Mammary epithelial cell (primary cell): ENCODE measurements at regions not wholly inside any gene's neighbourhood (a gene's known extent, or its start where the extent isn't known, plus 50 kb on each side); places are given as distances from the start of the nearest gene placed in this dataset.

ENCODE experiments used
- EZH2 ChIP-seq: IDR thresholded peaks from 2 replicates; pipeline ENCODE4 v1.6.1; 2012; ENCODE audit warnings: low read length, inconsistent platforms, borderline replicate concordance
- TF ChIP-seq, protein P1 (sequence below), 2 donors: IDR thresholded peaks in 1 of 2; conservative IDR thresholded peaks in 1 of 2; 2 replicates each; pipeline ENCODE4 v1.5.1; 2011 to 2012; ENCODE audit warnings: inconsistent platforms in 2 of 2, low read length in 2 of 2, mild to moderate bottlenecking in 2 of 2, control low read depth in 1 of 2, low read depth in 1 of 2; ENCODE audit not compliant: insufficient read depth in 1 of 2; ENCODE audit errors: extremely low read depth in 1 of 2

DNA sequence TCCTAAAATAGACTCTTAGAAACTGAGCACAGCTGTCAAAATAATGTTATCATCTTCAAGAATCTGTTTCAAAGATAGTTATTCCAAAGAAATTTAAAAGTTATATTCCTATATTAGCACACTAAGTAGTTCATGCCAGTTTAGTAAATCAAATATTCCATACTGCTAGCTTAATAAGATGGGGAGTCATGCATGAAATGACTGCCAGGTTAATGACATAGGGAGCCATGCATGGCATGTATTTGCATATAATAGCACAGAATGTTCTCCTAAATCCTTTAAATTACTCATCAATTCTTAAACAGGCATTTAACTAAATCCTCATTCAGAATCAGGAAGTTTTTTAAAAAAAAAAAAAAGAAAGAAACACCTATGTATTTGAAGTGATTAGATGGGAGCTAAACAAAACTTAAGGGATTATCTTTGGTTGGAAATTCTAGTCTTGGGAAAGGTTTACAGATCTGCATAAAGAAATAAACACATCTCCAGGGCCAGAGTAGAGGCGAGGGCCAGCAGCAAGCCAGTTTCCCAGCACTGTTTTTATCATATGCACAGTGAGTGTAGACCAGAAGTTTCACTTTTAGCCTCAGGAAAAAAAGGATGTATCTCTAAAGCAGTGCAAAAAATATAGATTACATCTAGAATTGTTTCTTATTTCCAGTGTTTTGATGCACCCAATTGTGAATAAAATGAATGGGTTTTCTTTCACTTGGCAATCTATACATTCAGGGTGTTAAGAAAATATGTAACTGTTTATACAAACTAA is 366.4 kb upstream of the AGTR1 start:
- TF ChIP-seq, protein P1, sequence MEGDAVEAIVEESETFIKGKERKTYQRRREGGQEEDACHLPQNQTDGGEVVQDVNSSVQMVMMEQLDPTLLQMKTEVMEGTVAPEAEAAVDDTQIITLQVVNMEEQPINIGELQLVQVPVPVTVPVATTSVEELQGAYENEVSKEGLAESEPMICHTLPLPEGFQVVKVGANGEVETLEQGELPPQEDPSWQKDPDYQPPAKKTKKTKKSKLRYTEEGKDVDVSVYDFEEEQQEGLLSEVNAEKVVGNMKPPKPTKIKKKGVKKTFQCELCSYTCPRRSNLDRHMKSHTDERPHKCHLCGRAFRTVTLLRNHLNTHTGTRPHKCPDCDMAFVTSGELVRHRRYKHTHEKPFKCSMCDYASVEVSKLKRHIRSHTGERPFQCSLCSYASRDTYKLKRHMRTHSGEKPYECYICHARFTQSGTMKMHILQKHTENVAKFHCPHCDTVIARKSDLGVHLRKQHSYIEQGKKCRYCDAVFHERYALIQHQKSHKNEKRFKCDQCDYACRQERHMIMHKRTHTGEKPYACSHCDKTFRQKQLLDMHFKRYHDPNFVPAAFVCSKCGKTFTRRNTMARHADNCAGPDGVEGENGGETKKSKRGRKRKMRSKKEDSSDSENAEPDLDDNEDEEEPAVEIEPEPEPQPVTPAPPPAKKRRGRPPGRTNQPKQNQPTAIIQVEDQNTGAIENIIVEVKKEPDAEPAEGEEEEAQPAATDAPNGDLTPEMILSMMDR (conservative IDR thresholded peaks at IDR 0.05 in 1 of 2, IDR thresholded peaks at IDR 0.05 in 1 of 2; ENCODE audit: extremely low read depth in 1 of 2, insufficient read depth in 1 of 2, low read depth in 1 of 2, low read length in 2 of 2), result no peak
- TF ChIP-seq EZH2, result no peak
